ENCODE measurements at regions not wholly inside any gene's neighbourhood (a gene's known extent, or its start where the extent isn't known, plus 50 kb on each side); places are given as distances from the start of the nearest gene placed in this dataset.
"Not testable (repeated sequence)": the region's sequence is repeated elsewhere in the genome, so short reads cannot be mapped to it uniquely, and the experiment has no call there.

- DNase-seq, result no peak
Measured at GRCh38 chr3:24545887-24546286, 51.2 kb upstream of the THRB start.

- DNase-seq, result no peak
Measured at GRCh38 chr3:24548278-24548677, 53.6 kb upstream of the THRB start.

DNA sequence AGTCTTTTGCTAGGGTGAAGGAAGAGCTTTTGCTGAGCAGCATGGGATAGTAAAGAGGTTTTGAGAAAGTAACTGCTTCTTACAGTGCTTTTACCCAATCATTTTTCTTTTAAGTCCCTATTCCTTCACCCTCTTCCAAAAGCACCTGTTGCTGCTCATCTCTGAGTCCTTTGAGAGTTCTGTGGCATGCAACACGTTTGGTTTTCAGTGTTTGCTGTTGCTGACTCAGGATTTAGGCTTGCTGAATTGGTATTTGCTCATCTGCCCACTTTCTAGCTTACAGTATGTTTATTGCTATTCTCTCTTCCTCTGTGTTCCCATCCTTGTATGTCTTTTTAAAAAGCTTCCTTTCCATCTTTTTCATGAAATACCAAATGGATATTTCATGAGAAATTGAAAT lies 55.9 kb upstream of the THRB start:
- no peak for DNase-seq

DNA sequence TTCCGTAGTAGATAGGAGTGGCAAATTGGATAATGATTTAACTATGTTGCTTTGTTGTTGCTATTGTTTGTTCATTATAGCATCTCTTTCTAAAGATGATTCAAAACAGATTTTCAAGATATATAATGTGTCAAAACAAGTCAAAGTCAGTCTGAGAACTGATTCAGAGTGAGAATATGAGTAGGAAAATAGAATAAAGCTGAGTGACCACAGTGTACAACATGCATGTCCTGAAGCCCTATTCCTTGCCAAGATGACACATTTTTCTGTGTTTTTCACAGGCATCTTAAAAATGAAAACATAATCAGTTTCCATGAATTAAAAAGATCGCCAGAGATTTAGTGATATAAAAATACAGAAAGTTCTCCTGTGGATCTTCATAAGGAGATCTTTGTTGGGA lies 57.0 kb upstream of the THRB start:
- DNase-seq, result no peak

DNA sequence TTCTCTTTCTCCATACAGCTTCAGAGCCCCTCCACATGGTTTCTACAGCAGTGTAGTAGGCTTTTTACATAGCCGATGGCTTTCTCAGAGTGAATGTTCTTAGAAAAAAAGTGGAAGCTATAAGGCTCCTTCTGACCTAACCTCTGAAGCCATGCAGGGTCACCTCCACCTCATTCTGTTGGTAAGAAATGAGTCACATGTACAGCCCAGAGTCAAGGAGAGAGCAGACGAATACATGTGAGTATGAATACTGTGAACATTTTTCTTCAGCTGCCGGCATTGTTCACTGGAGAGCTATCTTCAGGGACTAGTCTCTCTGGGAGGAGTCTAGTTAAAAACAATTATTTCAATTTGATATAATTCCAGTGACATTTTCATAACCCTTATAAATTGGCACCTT lies 68.2 kb upstream of the THRB start:
- DNase-seq, result no peak

DNA sequence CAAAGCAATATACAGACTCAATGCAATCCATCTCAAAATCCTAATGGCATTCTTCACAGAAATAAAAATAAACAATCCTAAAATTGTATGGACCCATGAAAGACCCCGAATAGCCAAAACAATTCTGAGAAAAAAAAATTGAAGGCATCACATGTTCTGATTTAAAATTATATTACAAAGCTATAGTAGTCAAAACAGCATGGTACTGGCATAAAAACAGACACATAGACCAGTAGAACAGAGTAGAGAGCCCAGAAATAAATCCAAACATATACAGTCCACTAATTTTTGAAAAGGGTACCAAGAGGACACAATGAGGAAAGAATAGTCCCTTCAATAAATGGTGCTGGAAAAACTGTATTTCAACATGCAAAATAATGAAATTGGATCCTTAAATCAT lies 70.4 kb upstream of the THRB start:
- no peak for DNase-seq

DNA sequence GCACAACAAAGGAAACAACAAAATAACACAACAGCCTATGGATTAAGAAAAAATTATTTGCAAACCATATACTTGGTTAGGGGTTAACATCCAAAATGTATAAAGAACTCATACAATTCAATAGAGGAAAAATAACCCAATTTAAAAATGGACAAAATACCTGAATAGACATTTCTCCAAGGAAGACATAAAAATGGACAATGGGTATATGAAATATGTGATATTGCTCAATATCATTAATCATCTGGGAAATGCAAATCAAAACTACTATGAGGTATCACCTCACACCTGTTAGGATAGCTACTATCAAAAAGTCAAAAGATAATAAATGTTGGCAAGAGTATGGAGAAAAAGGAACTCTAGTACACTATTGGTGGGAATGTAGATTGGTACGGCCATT lies 71.0 kb upstream of the THRB start:
- no peak for DNase-seq

DNA sequence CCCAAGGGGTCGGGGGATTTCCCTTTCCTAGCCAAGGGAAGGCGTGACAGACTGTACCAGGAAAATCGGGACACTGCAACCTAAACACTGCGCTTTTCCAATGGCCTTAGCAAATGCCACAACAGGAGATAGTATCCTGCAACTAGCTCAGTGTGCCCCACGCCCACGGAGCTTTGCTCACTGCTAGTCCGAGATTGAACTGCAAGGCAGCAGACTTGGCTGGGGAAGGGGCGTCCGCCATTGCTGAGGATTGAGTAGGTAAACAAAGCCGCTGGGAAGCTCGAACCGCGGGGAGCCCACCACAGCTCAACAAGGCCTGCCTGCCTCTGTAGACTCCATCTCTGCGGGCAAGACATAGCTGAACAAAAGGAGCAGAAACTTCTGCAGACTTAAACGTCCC lies 72.3 kb upstream of the THRB start:
- no peak for DNase-seq

- DNase-seq, result not testable (repeated sequence)
Measured at GRCh38 chr3:24572409-24572808, 77.8 kb upstream of the THRB start.

DNA sequence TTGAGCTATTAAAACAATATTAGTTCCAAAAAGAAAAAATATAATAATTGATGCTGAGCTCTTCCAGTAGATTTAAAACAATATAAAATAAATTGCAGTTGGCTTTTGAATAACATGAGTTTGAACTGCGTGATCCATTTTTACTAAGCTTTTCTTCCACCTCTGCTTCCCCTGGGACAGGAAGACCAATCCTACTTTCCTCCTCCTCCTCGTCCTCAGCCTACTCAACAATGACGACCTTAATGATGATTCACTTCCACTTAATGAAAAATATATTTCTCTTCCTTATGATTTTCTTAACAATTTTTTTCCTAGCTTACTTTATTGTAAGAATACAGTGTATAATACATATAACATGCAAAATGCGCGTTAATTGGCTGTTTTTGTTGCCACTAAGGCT lies 78.9 kb upstream of the THRB start:
- DNase-seq, result no peak

DNA sequence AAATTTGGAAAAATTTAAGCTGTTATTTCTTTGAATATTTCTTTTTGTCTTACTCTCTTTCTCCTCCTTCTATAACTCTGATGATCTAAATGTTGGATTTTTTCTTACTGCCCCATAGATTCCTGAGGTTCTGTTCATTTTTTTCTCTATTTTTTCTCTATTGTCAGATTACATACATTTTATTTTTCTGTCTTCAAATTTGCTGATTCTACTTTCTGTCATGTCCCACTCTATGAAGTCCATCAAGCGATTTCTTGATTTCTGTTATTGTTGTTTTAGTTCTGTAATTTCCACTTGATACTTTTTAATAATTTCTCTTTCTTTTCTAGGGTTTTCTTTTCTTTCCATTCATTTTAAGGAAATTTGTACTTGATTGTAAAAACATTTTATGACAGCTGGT lies 83.7 kb upstream of the THRB start:
- DNase-seq, result no peak

DNA sequence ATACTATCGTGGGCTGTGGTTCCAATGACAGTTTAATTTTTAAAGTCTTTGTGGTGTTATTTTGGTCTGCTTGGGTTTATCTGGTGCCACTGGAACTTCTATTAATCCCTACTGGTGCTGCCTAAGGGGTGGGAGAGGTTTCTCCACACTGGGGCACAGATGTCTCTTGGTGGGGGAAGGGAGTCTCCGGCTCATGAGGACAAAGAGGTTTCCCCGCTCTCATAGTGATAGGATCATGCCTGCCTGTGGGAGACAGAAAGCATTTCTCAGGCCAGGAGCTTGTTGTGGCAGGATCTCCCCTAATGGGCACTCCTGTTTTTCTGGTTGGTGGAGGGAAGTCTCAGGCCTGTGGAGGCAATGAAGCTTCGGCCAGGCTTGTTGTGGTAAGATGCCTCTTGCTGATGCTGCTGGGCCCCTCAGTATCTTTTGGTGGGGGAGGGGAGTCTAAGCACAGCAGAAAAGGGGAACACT lies 84.3 kb upstream of the THRB start:
- no peak for DNase-seq

GRCh38 chr3:24582431-24583403 lies 88.1 kb upstream of the THRB start:
- no peak for DNase-seq

GRCh38 chr3:24586920-24587319 lies 92.3 kb upstream of the THRB start:
- no peak for DNase-seq

DNA sequence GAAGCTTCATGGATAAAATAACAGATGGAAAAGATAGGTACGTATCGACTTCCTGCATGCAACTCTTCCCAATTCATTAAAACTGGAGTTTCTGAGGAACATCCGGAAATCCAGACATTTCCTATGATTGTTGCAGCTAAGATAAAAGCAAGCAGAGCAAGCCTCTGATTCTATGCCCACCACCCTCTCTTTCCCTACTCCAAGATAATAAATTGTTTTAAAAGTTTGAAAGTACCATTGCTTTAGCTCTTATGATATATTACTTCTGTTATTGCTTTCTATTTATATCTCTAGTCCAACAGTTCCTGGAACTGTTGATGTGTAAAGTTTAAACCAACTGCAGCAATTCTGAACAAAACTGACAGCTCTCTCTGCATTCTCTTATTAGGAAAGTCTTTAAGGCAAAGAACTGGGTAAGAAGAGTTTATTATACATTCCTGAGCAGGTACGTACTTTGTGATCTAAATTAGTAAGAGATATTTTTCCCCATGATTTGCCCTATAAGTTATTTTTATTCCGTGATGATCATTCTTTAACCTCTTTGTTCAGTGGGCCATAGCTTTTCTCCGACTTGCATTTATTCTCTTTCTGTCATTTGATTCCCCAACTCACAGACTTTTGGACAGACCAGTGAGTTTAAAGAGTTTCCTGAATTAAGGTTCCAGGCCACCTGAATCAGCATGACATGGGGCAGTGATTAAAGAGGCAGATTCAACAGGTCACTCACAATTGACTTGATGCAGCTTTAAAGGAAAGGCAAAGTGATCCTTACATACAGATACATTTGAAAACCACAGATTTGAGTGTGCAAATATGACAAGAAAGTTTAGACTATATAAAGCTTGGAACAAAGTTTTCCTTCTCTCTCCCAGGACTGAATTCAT lies 94.2 kb upstream of the THRB start:
- no peak for DNase-seq

- DNase-seq, result no peak
Measured at GRCh38 chr3:24589513-24589851, 94.8 kb upstream of the THRB start.

GRCh38 chr3:24589931-24590880 lies 95.6 kb upstream of the THRB start:
- no peak for DNase-seq

- no peak for DNase-seq
Measured at GRCh38 chr3:24591191-24591590, 96.5 kb upstream of the THRB start.

- DNase-seq, result no peak
Measured at GRCh38 chr3:24591661-24592555, 97.3 kb upstream of the THRB start.

DNA sequence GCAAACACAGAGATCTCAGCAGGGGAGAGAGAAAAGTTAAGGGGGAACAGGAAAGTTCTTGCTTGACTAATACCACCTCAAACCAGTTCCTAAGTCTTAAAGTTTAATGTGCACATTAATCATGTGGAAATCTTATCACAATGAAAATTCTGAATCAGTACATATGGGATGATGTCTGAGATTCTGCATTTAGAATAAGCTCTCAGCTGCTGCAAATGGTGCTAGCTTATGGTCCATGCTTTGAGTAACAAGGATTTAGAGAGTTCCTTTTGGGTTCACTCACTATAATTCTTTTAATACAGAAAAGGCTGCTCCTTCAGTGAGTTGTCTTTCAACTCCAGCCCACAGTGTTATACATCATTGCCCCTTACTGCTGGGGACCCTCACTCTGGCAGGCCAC lies 99.5 kb upstream of the THRB start:
- DNase-seq, result no peak

GRCh38 chr3:24595796-24596195 lies 101.1 kb upstream of the THRB start:
- DNase-seq, result no peak
